CD4-positive, alpha-beta T cell treated with Interferon gamma for 1 hour (primary cell): ENCODE measurements at regions not wholly inside any gene's neighbourhood (a gene's known extent, or its start where the extent isn't known, plus 50 kb on each side); places are given as distances from the start of the nearest gene placed in this dataset.

ENCODE experiments used
- DNase-seq: peaks from one replicate; pipeline ENCODE4 v3.0.0-alpha.2; 2020

DNA sequence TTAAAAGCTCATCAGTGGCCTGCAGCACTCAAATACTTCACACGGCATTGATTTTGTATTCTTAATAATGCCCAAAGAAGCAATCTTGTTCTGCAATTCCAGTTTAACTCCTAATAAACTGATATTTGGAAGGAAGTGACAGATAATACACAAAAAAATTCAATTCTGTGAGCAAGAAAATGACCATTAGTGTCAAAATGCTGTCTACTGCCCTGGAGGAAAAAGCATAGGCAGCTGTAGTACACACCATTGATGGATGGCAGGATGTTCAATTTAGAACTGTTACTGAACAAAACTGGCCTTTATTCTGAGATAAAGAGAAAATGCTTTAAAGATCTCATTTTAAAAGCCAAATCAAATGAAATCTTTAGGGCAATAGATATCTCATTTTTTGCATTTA, 251.3 kb upstream of the FMN2 start:
- DNase-seq: no peak

DNA sequence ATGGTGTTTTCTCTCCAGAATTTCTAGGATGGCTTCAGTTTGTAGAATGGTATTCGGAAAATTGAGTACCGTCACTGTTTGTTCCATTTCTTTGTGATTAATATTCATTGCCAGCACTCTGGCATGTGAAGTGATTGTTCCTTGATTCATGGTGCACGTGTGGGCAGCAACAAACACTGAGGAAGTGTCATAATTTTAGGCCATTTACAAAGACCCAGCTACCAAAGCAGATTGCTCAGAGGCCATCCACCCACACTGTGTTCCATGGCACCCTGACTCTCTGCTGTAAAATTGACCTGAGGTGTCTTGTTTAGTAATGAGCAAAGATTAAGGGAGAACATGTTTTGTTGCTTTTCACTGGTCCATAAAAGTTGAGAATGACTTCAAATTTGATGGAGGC, 250.9 kb upstream of the FMN2 start:
- no peak for DNase-seq

DNA sequence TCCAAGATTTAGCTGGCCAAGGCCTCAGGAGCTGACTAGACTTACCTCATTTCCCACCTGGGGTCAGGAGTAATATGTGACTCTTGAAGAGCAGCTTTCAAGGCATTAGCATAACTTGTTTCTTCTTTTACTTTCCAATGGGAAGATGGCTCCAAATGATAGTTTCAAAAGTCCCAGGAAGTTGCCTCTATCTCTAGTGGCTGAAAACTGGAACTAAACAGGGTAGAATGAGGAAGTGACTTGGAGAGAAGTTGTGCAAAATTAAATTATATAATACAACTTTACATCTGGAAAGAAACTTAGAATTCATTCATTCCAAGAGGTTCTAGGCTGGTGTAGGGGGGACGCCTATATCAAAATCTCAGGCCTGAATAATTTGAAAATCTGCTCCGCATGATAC, 250.1 kb upstream of the FMN2 start:
- DNase-seq: no peak

DNA sequence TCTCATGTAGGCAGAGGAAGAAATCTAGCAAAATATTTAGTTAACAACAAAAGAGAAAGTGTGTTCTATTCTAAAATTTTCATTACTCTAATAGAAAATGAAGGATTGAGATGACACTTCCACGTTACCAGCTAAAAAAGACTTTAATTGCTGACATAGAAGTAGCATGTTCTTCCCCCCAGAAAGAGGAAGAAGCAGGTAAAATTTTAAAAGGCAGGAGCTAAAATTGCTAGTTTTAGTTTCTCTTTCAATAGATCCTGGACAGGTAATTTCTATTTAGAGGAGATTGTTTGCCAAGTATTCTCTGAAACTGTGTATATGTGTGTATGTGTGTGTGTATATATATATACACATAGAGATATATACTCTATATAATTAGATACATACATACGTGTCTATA, 248.1 kb upstream of the FMN2 start:
- DNase-seq: no peak

DNA sequence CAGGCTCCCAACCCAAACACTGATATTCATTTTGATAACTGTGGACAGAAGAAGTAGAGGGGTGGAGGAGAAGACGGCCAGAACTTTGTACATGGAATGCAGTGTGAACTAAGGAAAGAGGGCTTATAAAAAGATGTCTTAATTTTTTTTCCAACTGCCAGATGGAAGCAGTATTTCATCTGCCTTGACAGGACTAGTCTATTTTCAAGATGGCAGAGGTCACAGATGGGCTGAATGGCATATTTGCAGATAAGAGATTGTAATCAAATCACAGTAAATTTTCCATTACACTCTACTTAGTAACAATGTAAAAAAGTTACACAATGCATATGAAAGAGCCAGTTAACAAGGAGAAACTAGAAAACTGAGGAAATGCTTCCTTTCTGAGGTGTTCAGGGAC, 246.8 kb upstream of the FMN2 start:
- DNase-seq: no peak

DNA sequence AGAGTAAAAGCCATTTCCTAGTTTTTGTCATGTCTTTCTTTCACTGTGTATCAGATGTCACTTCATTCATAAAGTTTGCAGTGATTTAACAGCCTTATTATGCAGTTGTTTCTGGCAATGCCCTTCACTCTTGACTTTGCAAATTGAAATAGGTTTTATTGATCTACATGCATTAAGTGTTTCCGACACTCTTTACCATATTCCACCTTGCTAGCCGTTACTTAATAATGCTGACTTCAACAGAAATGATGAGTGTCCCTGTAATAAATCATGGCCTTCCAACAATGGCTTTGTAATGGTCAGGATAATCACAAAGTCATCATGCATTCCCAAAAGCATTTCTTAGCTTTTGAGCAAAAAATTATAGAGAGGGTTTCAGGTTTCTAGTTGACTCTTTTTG, 236.8 kb upstream of the FMN2 start:
- DNase-seq: no peak

DNA sequence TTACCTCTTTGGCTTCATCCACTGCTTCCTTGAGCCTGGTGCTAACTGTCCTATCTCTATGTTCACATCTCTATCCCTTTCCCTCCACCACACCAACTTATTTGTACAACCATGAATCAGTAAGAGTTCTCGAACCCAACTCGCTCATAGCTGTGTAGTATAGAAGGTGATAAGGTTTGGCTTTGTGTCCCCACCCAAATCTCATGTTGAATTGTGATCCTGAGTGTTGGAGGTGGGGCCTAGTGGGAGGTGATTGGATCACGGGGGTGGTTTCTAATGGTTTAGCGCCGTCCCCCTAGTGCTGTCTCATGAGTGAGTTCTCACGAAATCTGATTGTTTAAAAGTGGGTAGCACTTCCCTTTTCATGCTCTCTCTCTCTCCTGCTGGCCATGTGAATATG, 235.6 kb upstream of the FMN2 start:
- no peak for DNase-seq

DNA sequence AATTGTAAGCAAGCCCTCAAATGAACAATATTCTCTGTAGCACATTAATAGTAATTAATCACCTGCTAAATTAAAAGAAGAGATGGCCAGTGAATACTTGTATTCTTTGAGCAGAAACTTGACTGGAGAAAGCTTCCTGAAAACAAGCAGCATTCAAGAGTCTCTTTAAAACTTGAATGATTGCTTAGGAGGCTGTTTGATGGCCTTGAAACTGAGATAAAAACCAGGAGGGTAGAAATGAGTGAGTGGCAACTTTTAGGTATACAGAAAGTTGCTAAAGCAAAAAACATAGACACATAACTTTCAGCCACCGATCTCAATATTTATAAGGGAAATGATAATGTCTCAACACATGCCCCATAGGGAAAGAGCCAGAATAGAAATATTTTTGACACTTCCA, 234.8 kb upstream of the FMN2 start:
- DNase-seq: no peak

DNA sequence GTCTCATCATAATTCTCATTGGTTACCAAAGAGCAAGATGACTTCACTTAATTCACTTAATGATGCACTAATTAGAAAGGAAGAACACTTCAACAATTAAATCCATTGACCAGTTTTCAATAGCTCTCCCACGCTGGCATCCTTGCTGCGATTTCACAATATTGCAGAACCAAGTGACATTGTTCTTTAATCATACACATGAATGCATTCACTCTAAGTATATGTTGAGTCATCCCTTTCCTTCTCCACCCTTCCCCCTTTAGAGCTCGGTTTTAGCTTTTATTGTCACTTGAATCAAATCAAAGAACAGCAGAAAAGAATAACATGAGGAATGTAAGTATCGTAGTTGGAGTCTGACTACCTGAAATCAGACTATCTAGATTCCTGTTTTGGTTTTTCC, 233.6 kb upstream of the FMN2 start:
- no peak for DNase-seq

DNA sequence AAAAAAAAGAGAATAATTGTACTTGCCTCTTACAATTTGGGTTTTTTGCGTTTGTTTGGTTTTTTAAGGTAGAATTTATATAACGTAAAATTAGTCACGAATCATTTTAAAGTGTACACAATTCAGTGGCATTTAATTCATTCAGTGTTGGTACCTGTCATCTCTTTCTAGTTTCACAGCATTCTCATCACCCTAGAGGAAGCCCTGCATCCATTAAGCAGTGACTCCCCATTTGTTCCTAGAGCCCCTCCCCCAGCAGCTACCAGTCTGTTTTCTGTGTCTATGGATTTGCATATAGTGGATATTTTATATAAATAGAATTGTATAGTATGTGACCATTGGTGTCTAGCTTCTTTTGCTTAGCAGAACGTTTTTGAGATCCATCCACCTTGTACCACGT, 233.2 kb upstream of the FMN2 start:
- no peak for DNase-seq

DNA sequence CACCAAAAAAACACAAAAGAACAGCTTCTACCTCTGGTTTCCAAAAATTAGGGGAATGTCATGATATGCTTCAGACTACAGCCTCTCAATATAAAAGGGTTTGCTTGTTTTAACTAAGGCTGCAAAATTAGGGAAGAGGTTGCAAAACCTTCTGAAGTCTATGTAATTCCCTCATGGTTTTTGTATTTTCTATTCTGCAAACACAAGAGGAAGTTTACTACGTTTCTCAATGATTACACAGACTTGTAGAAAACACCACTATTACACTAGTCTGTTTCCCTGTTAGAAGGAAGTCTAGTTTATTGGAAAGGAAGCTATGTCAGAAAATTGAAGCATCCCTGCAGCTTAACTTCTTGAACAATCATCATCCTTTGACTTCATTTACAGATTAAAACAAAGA, 229.7 kb upstream of the FMN2 start:
- DNase-seq: no peak

DNA sequence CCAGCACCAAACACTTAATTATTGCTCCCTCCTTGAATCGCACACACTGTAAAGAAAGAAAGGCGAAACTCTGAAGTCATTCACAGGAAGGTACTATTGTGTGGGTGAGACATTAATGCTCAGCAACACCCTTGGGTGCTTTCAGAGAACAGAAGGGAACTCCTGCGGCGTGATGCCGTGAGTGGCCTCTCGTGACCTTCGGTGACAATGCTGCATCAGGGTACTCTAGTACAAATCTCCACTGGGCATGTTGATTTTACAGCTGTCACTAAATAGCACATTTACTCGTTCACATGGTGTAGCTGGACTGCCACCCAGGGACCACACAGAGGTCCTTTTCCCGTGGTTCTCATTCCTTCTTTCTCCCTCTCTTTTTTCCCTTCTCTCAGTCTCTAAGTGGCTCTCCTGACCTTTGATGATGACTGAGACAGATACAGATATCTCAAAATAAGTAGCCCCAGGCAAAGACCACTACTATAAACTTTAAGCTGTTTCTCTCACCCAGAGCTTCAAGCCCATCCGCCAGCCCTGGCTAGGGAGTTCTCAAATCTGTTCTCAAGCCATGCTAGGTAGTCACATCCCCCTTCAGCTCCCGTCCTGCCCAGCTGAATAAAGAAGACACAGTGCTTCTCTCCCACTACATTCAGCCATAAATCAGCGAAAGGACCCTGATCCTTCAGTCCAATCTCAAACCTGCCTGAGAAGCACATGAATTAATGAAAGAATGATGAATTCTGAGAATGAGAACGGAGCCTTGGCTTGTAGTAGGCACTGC, 223.4 kb upstream of the FMN2 start:
- DNase-seq: no peak

DNA sequence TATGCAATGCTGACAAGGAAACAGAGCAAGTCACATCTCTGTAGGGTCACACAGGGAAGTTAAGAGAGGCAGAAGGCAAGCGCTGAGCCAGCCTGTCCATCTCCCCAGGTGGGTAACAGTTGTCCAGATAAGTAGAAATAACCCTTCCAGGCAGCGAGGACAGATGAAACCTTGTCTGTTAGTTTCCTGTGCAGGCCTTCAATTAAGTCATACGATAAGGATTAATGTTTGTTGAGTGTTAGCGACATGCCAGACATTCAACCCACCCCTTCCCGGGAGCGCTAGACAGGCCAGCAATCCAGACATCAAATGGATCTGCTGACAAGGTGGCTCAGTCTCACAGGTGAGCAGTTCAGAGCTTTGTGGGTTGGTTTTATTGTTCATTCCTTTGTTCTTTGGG, 221.5 kb upstream of the FMN2 start:
- no peak for DNase-seq

DNA sequence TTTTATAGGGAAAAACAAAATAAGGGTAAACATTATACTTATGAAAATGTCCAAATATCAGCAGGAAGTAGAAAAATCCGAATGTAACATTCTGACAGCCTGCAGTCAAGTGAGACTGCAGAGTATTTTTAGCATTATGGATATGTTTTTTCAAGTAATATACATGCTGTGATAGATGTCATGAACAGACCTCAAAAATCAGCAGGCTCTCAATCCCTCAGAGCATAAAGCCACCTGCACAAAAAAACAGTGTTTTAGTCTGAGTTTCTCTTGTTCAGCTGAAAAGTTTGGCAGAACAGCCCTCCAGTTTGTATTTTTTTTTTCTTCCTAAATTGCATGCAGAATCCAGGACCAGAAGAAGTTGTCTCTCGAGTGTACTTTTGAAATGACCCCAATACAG, 219.1 kb upstream of the FMN2 start:
- no peak for DNase-seq

DNA sequence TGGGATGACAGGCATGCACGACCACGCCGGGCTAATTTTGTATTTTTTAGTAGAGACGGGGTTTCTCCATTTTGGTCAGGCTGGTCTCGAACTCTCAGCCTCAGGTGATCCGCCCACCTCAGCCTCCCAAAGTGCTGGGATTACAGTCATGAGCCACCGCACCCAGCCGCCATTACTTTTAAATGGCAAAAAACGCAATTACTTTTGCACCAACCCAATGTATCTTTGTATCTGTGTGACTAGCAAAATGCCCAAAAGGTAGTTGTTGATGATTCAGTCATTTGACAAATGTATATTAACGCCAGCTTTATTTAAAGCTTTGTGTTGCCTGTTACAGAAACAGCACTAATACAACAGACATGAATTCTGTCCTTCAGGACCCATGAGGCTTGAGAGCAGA, 216.9 kb upstream of the FMN2 start:
- no peak for DNase-seq

DNA sequence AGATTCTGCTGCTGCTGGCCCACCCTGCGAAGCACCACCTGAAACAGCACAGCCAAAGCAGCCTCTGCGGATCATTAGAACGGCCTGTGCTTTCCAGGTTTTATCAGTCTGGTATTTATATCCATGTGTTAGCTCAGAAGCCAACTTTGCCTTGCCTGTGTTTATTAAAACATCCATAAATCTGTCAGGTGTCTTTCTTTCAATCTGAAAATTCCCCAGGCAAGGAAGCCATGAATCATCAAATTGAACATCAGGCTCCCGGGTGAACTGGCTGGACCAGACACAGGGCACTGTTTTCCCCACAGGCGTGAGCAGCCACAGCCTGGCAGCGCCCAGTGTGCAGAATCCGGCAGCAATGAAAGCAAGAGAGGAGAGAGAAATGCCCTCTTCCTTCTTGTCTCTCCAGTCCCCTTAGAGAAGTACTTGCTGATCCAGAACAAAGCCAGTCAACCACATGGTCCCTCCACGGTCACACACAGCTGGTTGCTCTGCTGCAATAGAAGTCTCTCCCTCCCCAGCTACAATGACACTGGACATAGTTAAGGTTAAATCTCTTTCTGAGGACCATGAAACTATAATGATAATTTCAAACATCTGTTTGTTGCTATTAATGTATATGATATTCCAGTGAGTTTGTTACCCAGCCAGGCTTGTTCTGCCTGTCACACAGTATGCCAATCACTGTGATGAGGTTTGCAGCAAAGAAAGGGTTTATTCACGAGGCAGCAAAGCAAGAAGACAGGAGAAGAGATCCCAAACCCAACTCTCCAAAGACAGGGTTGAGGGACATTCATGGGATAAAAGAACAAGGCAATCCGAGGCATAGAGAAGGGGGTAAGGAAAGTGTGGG, 212.1 kb upstream of the FMN2 start:
- DNase-seq: no peak

DNA sequence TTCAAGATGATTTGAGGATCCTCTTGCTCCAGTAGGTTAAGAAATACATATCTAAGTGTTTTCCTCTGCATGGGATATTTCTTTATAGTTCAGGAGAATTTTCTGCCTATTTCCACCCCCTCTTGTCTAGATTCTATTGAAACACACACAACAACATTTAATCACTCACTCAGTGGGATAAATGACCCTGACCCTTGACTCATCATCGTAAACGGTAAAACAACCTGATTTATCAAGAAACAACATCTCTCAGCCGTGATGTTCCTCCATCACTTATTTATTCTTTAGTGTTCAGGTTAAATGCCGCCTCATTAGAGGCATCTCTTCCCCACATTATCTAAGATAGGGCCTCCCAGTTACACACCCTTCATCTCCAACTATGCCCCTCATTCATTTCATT, 208.7 kb upstream of the FMN2 start:
- DNase-seq: no peak

DNA sequence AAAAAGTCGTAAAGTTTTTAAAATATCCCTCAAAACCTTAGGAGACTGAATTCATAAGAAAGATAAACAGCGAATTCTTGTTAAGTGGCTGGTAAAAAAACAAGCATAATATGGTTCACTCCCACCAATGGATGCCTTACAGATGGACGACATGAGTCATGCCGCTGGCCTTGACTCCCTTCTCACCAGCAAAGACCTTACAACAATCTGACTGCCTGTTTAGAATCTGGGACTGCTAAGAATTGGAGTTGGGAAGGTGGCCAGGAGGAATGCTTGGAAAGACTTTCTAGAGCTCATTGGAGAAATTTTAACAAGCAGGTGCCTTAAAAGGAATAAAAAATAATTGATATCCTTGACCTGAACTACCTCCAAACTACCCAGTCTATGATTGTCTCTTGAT, 206.9 kb upstream of the FMN2 start:
- no peak for DNase-seq

DNA sequence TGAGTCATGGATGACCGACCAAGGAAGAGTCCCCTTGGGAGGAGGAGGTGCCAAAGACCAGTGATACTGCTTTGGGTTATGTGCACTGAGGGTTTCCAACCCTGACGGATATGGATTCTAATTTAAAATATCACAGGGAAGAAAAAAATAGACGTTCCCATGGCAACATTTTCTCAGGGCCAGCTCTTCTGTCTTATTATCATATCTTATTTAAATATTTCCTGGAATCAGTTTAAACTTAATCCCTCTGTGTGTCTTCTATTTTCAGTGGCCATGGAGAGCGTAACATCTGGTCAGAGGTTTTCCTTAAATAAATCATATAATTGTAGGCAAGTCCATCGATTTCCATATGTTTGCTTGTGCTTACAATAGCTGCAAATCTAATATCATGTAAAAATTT, 205.4 kb upstream of the FMN2 start:
- DNase-seq: no peak

DNA sequence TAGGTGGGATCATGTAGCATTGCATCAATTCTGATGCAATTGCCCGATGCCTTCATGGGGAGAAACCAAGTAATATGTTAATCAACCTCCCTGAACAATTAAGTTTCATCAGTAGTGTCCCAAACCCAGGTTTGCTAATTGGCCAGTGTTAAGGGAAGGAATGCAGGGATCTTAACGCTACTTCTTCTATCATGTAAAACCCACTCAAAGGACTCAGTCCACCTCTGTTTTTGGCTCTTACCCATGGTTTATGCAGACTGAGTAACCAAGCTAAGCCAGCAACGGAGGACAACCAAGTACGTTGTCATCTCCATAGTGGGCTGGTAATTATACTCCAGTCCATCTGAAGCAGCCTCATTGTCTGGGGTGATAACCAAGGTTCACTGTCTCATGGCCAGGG, 203.0 kb upstream of the FMN2 start:
- no peak for DNase-seq

DNA sequence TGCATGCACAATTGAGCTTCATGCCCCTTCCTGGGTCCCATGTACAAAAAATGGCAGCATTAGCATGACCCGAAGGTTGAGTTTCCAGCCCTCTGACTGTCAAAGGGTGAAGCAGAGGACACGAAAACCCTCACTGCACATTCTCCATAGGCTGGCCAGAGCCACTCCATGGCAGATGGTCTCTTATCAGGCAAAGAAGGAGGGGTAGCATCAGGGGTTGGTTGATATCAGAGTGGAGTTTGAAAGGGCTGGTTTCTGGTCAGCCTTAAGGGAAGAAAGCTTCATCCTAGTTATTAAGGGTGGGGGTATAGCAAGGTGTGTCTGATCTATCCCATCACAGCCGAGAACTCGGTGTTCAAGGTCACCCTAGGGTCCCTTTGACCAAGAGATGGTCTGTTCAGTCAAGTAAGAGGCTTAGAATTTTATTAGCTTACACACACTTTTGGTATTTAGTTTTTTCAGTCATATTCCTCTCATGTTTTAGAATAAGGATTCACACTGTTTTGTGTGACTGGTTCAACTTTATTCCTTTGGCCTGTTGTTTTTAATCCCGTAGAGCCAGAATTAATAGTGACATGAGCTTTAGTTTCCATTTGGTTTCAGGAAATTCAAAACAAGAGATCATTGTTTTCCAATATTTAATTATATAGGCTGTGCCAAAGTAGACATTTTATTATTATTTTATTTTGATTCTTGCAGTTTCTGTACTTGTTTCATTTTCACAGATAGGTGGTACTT, 199.9 kb upstream of the FMN2 start:
- DNase-seq: no peak

DNA sequence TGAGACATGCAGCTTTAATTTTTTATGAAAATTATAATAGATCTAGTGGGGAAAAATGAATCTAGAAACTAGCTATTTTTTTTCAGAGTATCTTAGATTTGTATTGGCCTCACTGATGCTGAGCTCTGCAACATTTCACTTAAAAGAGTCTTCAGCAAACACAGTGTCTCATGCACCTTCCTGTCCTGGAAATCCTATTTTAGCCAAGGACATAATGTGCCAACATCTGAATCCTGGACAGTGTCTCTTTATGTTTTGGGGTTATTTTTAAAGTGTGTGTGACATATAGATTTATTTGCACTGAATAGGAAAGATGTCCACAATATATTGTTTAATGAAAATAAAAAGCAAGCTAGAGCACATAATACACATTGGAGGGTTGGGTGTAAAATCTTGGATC, 199.1 kb upstream of the FMN2 start:
- DNase-seq: no peak

DNA sequence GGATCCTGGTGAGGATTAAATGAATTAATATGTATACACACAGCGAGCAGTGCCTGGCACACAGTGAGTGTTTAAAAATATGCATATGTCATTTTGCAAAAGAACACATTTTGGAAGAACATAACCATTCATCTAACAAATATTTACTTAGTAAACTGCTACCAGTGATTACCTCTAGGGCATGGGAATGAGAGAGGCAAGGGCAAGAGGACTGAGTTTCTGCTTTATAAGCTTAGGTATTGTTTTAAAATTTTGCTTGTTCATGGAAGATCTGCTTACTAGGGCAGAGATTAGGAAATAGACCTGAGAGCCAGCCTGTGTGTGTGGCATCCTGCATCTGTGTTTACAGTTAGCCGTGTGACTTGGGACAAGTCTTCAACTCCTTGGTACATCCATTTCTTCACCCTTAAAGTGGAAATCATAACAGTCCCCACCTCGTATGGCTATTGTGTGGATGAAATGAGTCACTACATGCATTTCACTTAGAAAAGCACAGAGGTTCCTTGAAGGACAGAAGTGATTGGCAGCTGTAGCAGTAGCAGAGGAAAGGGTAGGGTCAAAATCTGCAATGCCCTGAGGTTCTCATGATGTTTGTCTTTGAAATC, 198.5 kb upstream of the FMN2 start:
- DNase-seq: no peak

DNA sequence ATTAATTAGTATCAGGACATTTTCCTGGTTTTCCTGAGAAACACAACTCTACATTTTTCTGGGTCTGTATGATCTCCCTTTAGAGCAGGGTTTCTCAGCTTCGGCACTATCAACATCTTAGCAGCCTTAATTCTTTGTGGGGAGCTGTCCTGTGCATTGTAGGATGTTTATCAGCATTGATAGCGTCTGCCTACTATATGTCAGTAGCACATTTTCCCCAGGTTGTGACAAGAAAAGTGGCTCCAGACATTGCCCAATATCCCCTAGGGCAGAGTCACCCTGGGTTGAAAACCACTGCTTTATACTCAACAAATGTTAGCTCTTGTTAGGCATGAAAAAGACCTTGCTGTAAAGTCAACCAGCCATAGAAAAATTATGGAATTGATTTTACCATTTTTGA, 195.1 kb upstream of the FMN2 start:
- DNase-seq: no peak
